ENCODE measurements at regions not wholly inside any gene's neighbourhood (a gene's known extent, or its start where the extent isn't known, plus 50 kb on each side); places are given as distances from the start of the nearest gene placed in this dataset.
"Not testable (repeated sequence)": the region's sequence is repeated elsewhere in the genome, so short reads cannot be mapped to it uniquely, and the experiment has no call there.

GRCh38 chr10:57657164-57657765, 610.4 kb downstream of the IPMK start:
- Histone ChIP-seq H3K79me2 (ENCODE audit: low read length) (no peaks in the 10 kb centered on the region), H3K9ac (ENCODE audit: low read length) (no peak overlapping the region), H3K4me1 (ENCODE audit: low read length) (no peaks in the 10 kb centered on the region), H3K4me2 (ENCODE audit: low read length) (no peak overlapping the region; the same call in 1 of the 2 replicates), H3K9me3 (ENCODE audit: insufficient read depth, low read length) (no peaks in the 10 kb centered on the region), H3K4me3 (ENCODE audit: low read length) (no peak overlapping the region), H3K27me3 (ENCODE audit: low read depth, low read length) (no peaks in the 10 kb centered on the region), H4K20me1 (ENCODE audit: insufficient read depth, low read length) (no peaks in the 10 kb centered on the region), H3K36me3 (replicated peaks; ENCODE audit: low read depth, low read length) (no peaks in the 10 kb centered on the region), H3K27ac (ENCODE audit: low read length) (no peak overlapping the region), H2AFZ (ENCODE audit: low read depth, low read length) (no peak overlapping the region)
- TF ChIP-seq CTCF (IDR thresholded peaks at IDR 0.05; ENCODE audit: low read depth, low read length) (peak; percentile 63), EZH2phosphoT487 (IDR thresholded peaks at IDR 0.05; ENCODE audit: low read depth) (no peak)

- Histone ChIP-seq H3K4me2 (ENCODE audit: low read length) (no peak overlapping the region), H3K4me3 (ENCODE audit: low read length) (no peak overlapping the region), H3K36me3 (replicated peaks; ENCODE audit: low read depth, low read length) (no peaks in the 10 kb centered on the region), H3K9ac (ENCODE audit: low read length) (no peak overlapping the region), H4K20me1 (ENCODE audit: insufficient read depth, low read length) (no peaks in the 10 kb centered on the region), H3K27me3 (ENCODE audit: low read depth, low read length) (no peaks in the 10 kb centered on the region), H3K9me3 (ENCODE audit: insufficient read depth, low read length) (no peaks in the 10 kb centered on the region), H3K27ac (ENCODE audit: low read length) (no peak overlapping the region), H2AFZ (ENCODE audit: low read depth, low read length) (no peak overlapping the region), H3K79me2 (ENCODE audit: low read length) (no peaks in the 10 kb centered on the region), H3K4me1 (ENCODE audit: low read length) (no peaks in the 10 kb centered on the region)
- TF ChIP-seq CTCF (IDR thresholded peaks at IDR 0.05; ENCODE audit: low read depth, low read length): no peak
- no peak for TF ChIP-seq EZH2phosphoT487 (IDR thresholded peaks at IDR 0.05; ENCODE audit: low read depth)
Measured at GRCh38 chr10:57654856-57655255, 612.8 kb downstream of the IPMK start.

DNA sequence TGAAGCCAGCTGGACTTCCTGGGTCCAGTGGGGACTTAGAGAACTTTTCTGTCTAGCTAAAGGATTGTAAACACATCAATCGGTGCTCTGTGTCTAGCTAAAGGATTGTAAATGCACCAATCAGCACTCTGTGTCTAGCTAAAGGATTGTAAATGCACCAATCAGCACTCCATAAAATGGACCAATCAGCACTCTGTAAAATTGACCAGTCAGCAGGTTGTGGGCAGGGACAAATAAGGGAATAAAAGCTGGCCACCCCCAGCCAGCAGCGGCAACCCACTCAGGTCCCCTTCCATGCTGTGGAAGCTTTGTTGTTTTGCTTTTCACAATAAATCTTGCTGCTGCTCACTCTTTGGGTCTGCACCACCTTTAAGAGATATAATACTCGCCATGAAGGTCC, 622.6 kb downstream of the IPMK start:
- H3K4me3 ChIP-seq (ENCODE audit: low read length); H3K36me3 ChIP-seq (replicated peaks; ENCODE audit: low read depth, low read length); H4K20me1 ChIP-seq (ENCODE audit: insufficient read depth, low read length); H3K27me3 ChIP-seq (ENCODE audit: low read depth, low read length); H3K27ac ChIP-seq (ENCODE audit: low read length); H2AFZ ChIP-seq (ENCODE audit: low read depth, low read length); H3K79me2 ChIP-seq (ENCODE audit: low read length); H3K4me2 ChIP-seq (ENCODE audit: low read length); H3K9ac ChIP-seq (ENCODE audit: low read length); H3K4me1 ChIP-seq (ENCODE audit: low read length); H3K9me3 ChIP-seq (ENCODE audit: insufficient read depth, low read length): not testable (repeated sequence)

GRCh38 chr10:57638411-57638810, 629.3 kb downstream of the IPMK start:
- Histone ChIP-seq H3K4me1 (ENCODE audit: low read length) (no peaks in the 10 kb centered on the region), H2AFZ (ENCODE audit: low read depth, low read length) (no peak overlapping the region), H3K4me2 (ENCODE audit: low read length) (no peak overlapping the region), H3K27me3 (ENCODE audit: low read depth, low read length) (no peaks in the 10 kb centered on the region), H4K20me1 (ENCODE audit: insufficient read depth, low read length) (no peaks in the 10 kb centered on the region), H3K9me3 (ENCODE audit: insufficient read depth, low read length) (no peaks in the 10 kb centered on the region), H3K79me2 (ENCODE audit: low read length) (no peaks in the 10 kb centered on the region), H3K36me3 (replicated peaks; ENCODE audit: low read depth, low read length) (no peaks in the 10 kb centered on the region), H3K4me3 (ENCODE audit: low read length) (no peak overlapping the region), H3K9ac (ENCODE audit: low read length) (no peak overlapping the region), H3K27ac (ENCODE audit: low read length) (no peak overlapping the region)
- TF ChIP-seq CTCF (IDR thresholded peaks at IDR 0.05; ENCODE audit: low read depth, low read length) (no peak), EZH2phosphoT487 (IDR thresholded peaks at IDR 0.05; ENCODE audit: low read depth) (no peak)

All from OCI-LY3 (cell line).